GM23338 (cell line): ENCODE measurements at regions not wholly inside any gene's neighbourhood (a gene's known extent, or its start where the extent isn't known, plus 50 kb on each side); places are given as distances from the start of the nearest gene placed in this dataset.

ENCODE experiments used
- ATAC-seq: fragments of 200-7000 bp; cut with Tn5 transposase; 3 replicates; pipeline ENCODE4 v1.9.1; 2020
- DNase-seq: peaks from one replicate; pipeline ENCODE4 v3.0.0-alpha.2; 2015; ENCODE audit warnings: low spot score
- H2AFZ ChIP-seq: fragments of 200-600 bp; sonication (generic); 2 replicates; pipeline ENCODE4 v1.8.0; 2016; ENCODE audit warnings: antibody characterized with exemption, mild to moderate bottlenecking, moderate library complexity
- H3F3A ChIP-seq: fragments of 200-600 bp; sonication (generic); replicated peaks from 2 replicates; pipeline ENCODE4 v1.8.0; 2017; ENCODE audit warnings: antibody characterized with exemption, mixed run types, low read depth
- H3K27ac ChIP-seq: fragments of 200-600 bp; sonication (generic); 2 replicates; pipeline ENCODE4 v1.6.1; 2016; ENCODE audit warnings: low read depth
- H3K27me3 ChIP-seq: fragments of 200-600 bp; sonication (generic); 2 replicates; pipeline ENCODE4 v1.8.0; 2016; ENCODE audit warnings: mild to moderate bottlenecking, mixed run types, moderate library complexity; ENCODE audit not compliant: insufficient read depth
- H3K36me3 ChIP-seq: fragments of 200-600 bp; sonication (generic); 2 replicates; pipeline ENCODE4 v1.8.0; 2016; ENCODE audit warnings: mild to moderate bottlenecking; ENCODE audit not compliant: insufficient read depth
- H3K4me1 ChIP-seq: fragments of 200-600 bp; sonication (generic); 2 replicates; pipeline ENCODE4 v1.8.0; 2016; ENCODE audit warnings: mild to moderate bottlenecking, moderate library complexity; ENCODE audit not compliant: insufficient read depth
- H3K4me2 ChIP-seq: fragments of 200-600 bp; sonication (generic); 2 replicates; pipeline ENCODE4 v1.7.1; 2017; ENCODE audit warnings: mixed run types
- H3K4me3 ChIP-seq: fragments of 200-600 bp; sonication (generic); 2 replicates; pipeline ENCODE4 v1.6.1; 2016; ENCODE audit warnings: mixed run types
- H3K79me2 ChIP-seq: fragments of 200-600 bp; sonication (generic); replicated peaks from 2 replicates; pipeline ENCODE4 v1.8.0; 2017; ENCODE audit warnings: mild to moderate bottlenecking; ENCODE audit not compliant: insufficient read depth
- H3K9me2 ChIP-seq: fragments of 200-600 bp; sonication (generic); 2 replicates; pipeline ENCODE4 v1.8.0; 2017; ENCODE audit not compliant: insufficient read depth
- H4K20me1 ChIP-seq: fragments of 200-600 bp; sonication (generic); replicated peaks from 2 replicates; pipeline ENCODE4 v1.8.0; 2017; ENCODE audit warnings: mild to moderate bottlenecking; ENCODE audit not compliant: insufficient read depth
- H3K27ac Mint-ChIP-seq: 2 replicates; pipeline ENCODE4 v1.8.0; 2020; ENCODE audit warnings: inconsistent platforms, mild to moderate bottlenecking, moderate library complexity, mixed read lengths
- H3K27me3 Mint-ChIP-seq: 3 replicates; pipeline ENCODE4 v1.8.0; 2022; ENCODE audit warnings: low read depth, mild to moderate bottlenecking, moderate library complexity, mixed read lengths, inconsistent platforms; ENCODE audit not compliant: insufficient read depth, poor library complexity
- H3K36me3 Mint-ChIP-seq: 3 replicates; pipeline ENCODE4 v1.8.0; 2021; ENCODE audit warnings: low read depth, mild to moderate bottlenecking, inconsistent platforms, moderate library complexity, mixed read lengths
- H3K4me1 Mint-ChIP-seq: 3 replicates; pipeline ENCODE4 v1.8.0; 2020; ENCODE audit warnings: mild to moderate bottlenecking, inconsistent platforms, mixed read lengths
- H3K4me3 Mint-ChIP-seq: 3 replicates; pipeline ENCODE4 v1.8.0; 2021; ENCODE audit warnings: moderate library complexity, mild to moderate bottlenecking, inconsistent platforms, mixed read lengths
- H3K9me3 Mint-ChIP-seq: 3 replicates; pipeline ENCODE4 v1.8.0; 2020; ENCODE audit warnings: moderate library complexity, mild to moderate bottlenecking, inconsistent platforms, mixed read lengths
- CREB1 ChIP-seq: fragments of 250-450 bp; sonication (Bioruptor Pico); IDR thresholded peaks from 2 replicates; pipeline ENCODE4 v1.5.0; 2020; ENCODE audit warnings: low read depth, mild to moderate bottlenecking, moderate library complexity
- ETS1 ChIP-seq: IDR thresholded peaks from 2 replicates; pipeline ENCODE4 v1.6.1; 2016; ENCODE audit warnings: antibody characterized with exemption
- EZH2 ChIP-seq: fragments of 200-600 bp; sonication (generic); IDR thresholded peaks from one replicate; pipeline ENCODE4 v1.8.0; 2017; ENCODE audit warnings: antibody characterized with exemption, mild to moderate bottlenecking, low read depth; ENCODE audit not compliant: unreplicated experiment
- EZH2phosphoT487 ChIP-seq: fragments of 200-600 bp; sonication (generic); IDR thresholded peaks from one replicate; pipeline ENCODE4 v1.8.1; 2018; ENCODE audit warnings: antibody characterized with exemption; ENCODE audit not compliant: unreplicated experiment
- JUNB ChIP-seq: IDR thresholded peaks from one replicate; pipeline ENCODE4 v1.6.1; 2016; ENCODE audit warnings: antibody characterized with exemption; ENCODE audit not compliant: unreplicated experiment
- NANOG ChIP-seq: IDR thresholded peaks from 2 replicates; pipeline ENCODE4 v1.6.1; 2016; ENCODE audit warnings: antibody characterized with exemption, borderline replicate concordance
- POLR2AphosphoS5 ChIP-seq: IDR thresholded peaks from 2 replicates; pipeline ENCODE4 v1.6.1; 2016; ENCODE audit warnings: antibody characterized with exemption, low read depth
- STAT1 ChIP-seq: IDR thresholded peaks from one replicate; pipeline ENCODE4 v1.6.1; 2016; ENCODE audit warnings: antibody characterized with exemption; ENCODE audit not compliant: unreplicated experiment
- ZNF114 ChIP-seq: fragments of 250-450 bp; sonication (Bioruptor Pico); IDR thresholded peaks from 2 replicates; pipeline ENCODE4 v1.5.0; 2020; ENCODE audit warnings: mild to moderate bottlenecking, moderate library complexity
- ZNF331 ChIP-seq: fragments of 250-450 bp; sonication (Bioruptor Pico); IDR thresholded peaks from 2 replicates; pipeline ENCODE4 v1.5.0; 2020; ENCODE audit warnings: low read depth, mild to moderate bottlenecking, moderate library complexity
- ZNF462 ChIP-seq: fragments of 250-450 bp; sonication (Bioruptor Pico); IDR thresholded peaks from 2 replicates; pipeline ENCODE4 v1.5.0; 2020; ENCODE audit warnings: mild to moderate bottlenecking, moderate library complexity
- TF ChIP-seq, protein P1 (sequence below): IDR thresholded peaks from one replicate; pipeline ENCODE4 v1.6.1; 2018; ENCODE audit warnings: antibody characterized with exemption; ENCODE audit not compliant: unreplicated experiment
- TF ChIP-seq, protein P2 (sequence below), 2 experiments: fragments of 200-600 bp in 1 of 2; sonication (generic) in 1 of 2; conservative IDR thresholded peaks; 2 replicates each; pipeline versions ENCODE4 v1.5.1 to v1.6.1; 2016 to 2017; ENCODE audit warnings: antibody characterized with exemption in 2 of 2, low read depth in 2 of 2, mild to moderate bottlenecking in 2 of 2, moderate library complexity in 1 of 2

DNA sequence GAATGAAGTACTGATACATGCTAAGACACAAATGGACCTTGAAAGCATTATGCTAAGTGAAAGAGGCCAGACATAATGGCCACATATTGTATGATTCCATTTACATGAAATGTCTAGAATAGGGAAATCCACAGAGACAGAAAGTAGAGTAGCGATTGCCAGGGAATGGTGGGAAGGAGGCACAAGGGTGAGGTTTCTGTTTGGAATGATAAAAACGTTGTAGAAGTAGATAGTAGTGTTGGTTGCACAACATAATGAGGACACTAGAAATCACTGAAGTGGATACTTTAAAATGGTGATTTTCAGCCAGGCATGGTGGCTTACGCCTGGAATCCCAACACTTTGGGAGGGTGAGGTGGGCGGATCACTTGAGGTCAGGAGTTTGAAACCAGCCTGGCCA, 97.6 kb upstream of the VANGL1 start:
- Mint-ChIP-seq H3K4me1 (peaks cover 17% of the 10 kb centered on the region), H3K9me3 (no peaks in the 10 kb centered on the region), H3K27me3 (peaks cover 5% of the 10 kb centered on the region), H3K27ac (no peak overlapping the region; the same call in 1 of the 2 replicates), H3K36me3 (no peaks in the 10 kb centered on the region), H3K4me3 (no peak overlapping the region)
- DNase-seq = no peak
- no peak for ATAC-seq
- 0 out of 2 replicates have a peak, but pooled peaks cover 7% of the 10 kb centered on the region for H3K4me1 ChIP-seq
- TF ChIP-seq, protein P1, sequence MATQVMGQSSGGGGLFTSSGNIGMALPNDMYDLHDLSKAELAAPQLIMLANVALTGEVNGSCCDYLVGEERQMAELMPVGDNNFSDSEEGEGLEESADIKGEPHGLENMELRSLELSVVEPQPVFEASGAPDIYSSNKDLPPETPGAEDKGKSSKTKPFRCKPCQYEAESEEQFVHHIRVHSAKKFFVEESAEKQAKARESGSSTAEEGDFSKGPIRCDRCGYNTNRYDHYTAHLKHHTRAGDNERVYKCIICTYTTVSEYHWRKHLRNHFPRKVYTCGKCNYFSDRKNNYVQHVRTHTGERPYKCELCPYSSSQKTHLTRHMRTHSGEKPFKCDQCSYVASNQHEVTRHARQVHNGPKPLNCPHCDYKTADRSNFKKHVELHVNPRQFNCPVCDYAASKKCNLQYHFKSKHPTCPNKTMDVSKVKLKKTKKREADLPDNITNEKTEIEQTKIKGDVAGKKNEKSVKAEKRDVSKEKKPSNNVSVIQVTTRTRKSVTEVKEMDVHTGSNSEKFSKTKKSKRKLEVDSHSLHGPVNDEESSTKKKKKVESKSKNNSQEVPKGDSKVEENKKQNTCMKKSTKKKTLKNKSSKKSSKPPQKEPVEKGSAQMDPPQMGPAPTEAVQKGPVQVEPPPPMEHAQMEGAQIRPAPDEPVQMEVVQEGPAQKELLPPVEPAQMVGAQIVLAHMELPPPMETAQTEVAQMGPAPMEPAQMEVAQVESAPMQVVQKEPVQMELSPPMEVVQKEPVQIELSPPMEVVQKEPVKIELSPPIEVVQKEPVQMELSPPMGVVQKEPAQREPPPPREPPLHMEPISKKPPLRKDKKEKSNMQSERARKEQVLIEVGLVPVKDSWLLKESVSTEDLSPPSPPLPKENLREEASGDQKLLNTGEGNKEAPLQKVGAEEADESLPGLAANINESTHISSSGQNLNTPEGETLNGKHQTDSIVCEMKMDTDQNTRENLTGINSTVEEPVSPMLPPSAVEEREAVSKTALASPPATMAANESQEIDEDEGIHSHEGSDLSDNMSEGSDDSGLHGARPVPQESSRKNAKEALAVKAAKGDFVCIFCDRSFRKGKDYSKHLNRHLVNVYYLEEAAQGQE = no peak
- TF ChIP-seq, protein P2, sequence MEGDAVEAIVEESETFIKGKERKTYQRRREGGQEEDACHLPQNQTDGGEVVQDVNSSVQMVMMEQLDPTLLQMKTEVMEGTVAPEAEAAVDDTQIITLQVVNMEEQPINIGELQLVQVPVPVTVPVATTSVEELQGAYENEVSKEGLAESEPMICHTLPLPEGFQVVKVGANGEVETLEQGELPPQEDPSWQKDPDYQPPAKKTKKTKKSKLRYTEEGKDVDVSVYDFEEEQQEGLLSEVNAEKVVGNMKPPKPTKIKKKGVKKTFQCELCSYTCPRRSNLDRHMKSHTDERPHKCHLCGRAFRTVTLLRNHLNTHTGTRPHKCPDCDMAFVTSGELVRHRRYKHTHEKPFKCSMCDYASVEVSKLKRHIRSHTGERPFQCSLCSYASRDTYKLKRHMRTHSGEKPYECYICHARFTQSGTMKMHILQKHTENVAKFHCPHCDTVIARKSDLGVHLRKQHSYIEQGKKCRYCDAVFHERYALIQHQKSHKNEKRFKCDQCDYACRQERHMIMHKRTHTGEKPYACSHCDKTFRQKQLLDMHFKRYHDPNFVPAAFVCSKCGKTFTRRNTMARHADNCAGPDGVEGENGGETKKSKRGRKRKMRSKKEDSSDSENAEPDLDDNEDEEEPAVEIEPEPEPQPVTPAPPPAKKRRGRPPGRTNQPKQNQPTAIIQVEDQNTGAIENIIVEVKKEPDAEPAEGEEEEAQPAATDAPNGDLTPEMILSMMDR (conservative IDR thresholded peaks at IDR 0.05; ENCODE audit: low read depth in 2 of 2) = no peak
- TF ChIP-seq ZNF331 (CRISPR knock-in tag) (no peak), EZH2 (no peak), ZNF114 (CRISPR knock-in tag) (no peak), CREB1 (CRISPR knock-in tag) (no peak), EZH2phosphoT487 (no peak), NANOG (no peak), ETS1 (no peak), JUNB (no peak), POLR2AphosphoS5 (no peak), ZNF462 (CRISPR knock-in tag) (no peak), STAT1 (no peak)
- H3K79me2 ChIP-seq = no peaks in the 10 kb centered on the region
- H3F3A ChIP-seq = no peaks in the 10 kb centered on the region
- no peaks in the 10 kb centered on the region for H3K9me2 ChIP-seq
- H3K4me3 ChIP-seq = no peak overlapping the region
- no peak overlapping the region for H3K4me2 ChIP-seq
- H2AFZ ChIP-seq = no peak overlapping the region
- H4K20me1 ChIP-seq = no peaks in the 10 kb centered on the region
- no peak overlapping the region for H3K27ac ChIP-seq
- H3K36me3 ChIP-seq = no peaks in the 10 kb centered on the region
- no peaks in the 10 kb centered on the region for H3K27me3 ChIP-seq
